ENCODE measurements at regions not wholly inside any gene's neighbourhood (a gene's known extent, or its start where the extent isn't known, plus 50 kb on each side); places are given as distances from the start of the nearest gene placed in this dataset.

- Histone ChIP-seq H3K9me2 (ENCODE audit: insufficient read depth, low read length) (no peaks in the 10 kb centered on the region), H3K27ac (ENCODE audit: low read depth, low read length, poor library complexity, severe bottlenecking) (no peak overlapping the region), H3K4me2 (ENCODE audit: low read length) (no peak overlapping the region), H2AFZ (ENCODE audit: low read length) (no peak overlapping the region), H3K4me1 (ENCODE audit: insufficient read depth, low read length, poor library complexity, severe bottlenecking) (no peaks in the 10 kb centered on the region), H4K20me1 (ENCODE audit: insufficient read depth, low read length) (no peaks in the 10 kb centered on the region), H3K79me2 (ENCODE audit: insufficient read depth, low read depth, low read length) (no peaks in the 10 kb centered on the region), H3K4me3 (ENCODE audit: low read depth, low read length, poor library complexity, severe bottlenecking) (no peak overlapping the region), H3K9me3 (ENCODE audit: low read length) (no peaks in the 10 kb centered on the region), H3K36me3 (ENCODE audit: insufficient read depth, low read length) (no peaks in the 10 kb centered on the region)
- TF ChIP-seq CTCF (conservative IDR thresholded peaks at IDR 0.05; ENCODE audit: low read length) (no peak), EZH2phosphoT487 (IDR thresholded peaks at IDR 0.05; ENCODE audit: borderline replicate concordance, low read depth, low read length) (no peak)
- ChIA-PET POLR2A (interaction anchor here (0.6 kb wide), 1 partner anchor 18 kb away, joined by 3 read pairs; no protein-coding TSS in a partner anchor), CTCF (ENCODE audit: unreplicated experiment) (no interaction called here)
- BruUV-seq (replicated peaks), result no TSS peak
- intact Hi-C loops (cut with micrococcal nuclease; ENCODE audit: unreplicated experiment), result no loop called here
- no peak for DNase-seq (ENCODE audit: low spot score)
Observed at GRCh38 chr11:127490896-127491295, 490.3 kb upstream of the KIRREL3 start.

GRCh38 chr11:127485541-127485940, 485.0 kb upstream of the KIRREL3 start:
- no peaks in the 10 kb centered on the region for H3K36me3 ChIP-seq (ENCODE audit: insufficient read depth, low read length)
- no TSS peak for BruUV-seq (replicated peaks)
- ChIA-PET CTCF (ENCODE audit: unreplicated experiment) (no interaction called here), POLR2A (interaction anchor here (0.6 kb wide), 1 partner anchor 83 kb away, joined by 5 read pairs; no protein-coding TSS in a partner anchor)
- no peaks in the 10 kb centered on the region for H4K20me1 ChIP-seq (ENCODE audit: insufficient read depth, low read length)
- no peaks in the 10 kb centered on the region for H3K9me3 ChIP-seq (ENCODE audit: low read length)
- no peaks in the 10 kb centered on the region for H3K4me1 ChIP-seq (ENCODE audit: insufficient read depth, low read length, poor library complexity, severe bottlenecking)
- H3K27ac ChIP-seq (ENCODE audit: low read depth, low read length, poor library complexity, severe bottlenecking), result no peak overlapping the region
- H3K4me2 ChIP-seq (ENCODE audit: low read length), result no peak overlapping the region
- DNase-seq (ENCODE audit: low spot score), result no peak
- TF ChIP-seq CTCF (conservative IDR thresholded peaks at IDR 0.05; ENCODE audit: low read length) (no peak), EZH2phosphoT487 (IDR thresholded peaks at IDR 0.05; ENCODE audit: borderline replicate concordance, low read depth, low read length) (no peak)
- H2AFZ ChIP-seq (ENCODE audit: low read length), result no peak overlapping the region
- H3K79me2 ChIP-seq (ENCODE audit: insufficient read depth, low read depth, low read length), result no peaks in the 10 kb centered on the region
- H3K9me2 ChIP-seq (ENCODE audit: insufficient read depth, low read length), result no peaks in the 10 kb centered on the region
- intact Hi-C loops (cut with micrococcal nuclease; ENCODE audit: unreplicated experiment), result no loop called here
- no peak overlapping the region for H3K4me3 ChIP-seq (ENCODE audit: low read depth, low read length, poor library complexity, severe bottlenecking)

DNA sequence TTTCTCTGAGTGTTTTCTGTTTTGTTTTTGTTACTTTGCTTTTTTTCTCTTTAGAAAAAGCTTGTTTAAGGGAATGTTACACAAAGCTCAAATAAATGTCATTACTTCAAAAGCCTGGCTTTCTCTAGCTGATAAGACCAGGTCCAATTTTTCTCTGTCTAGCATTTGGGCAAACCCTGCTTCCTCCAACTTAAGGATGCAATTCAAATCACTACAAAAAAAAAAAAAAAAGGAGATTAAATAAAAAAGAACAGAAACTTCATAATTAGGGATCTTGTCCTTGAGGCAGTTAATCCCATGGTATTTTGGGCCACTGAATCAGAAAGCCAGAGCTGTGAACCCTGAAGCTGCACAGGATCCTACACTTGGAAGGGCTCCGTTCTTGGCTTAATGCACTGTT, 480.8 kb upstream of the KIRREL3 start:
- ChIA-PET CTCF (ENCODE audit: unreplicated experiment) (no interaction called here), POLR2A (interaction anchor here (0.9 kb wide), 1 partner anchor 24 kb away, joined by 3 read pairs; no protein-coding TSS in a partner anchor)

More for the DNA sequence above, 480.8 kb upstream of the KIRREL3 start:
- no peaks in the 10 kb centered on the region for H3K4me1 ChIP-seq (ENCODE audit: insufficient read depth, low read length, poor library complexity, severe bottlenecking)
- no peaks in the 10 kb centered on the region for H4K20me1 ChIP-seq (ENCODE audit: insufficient read depth, low read length)
- intact Hi-C loops (cut with micrococcal nuclease; ENCODE audit: unreplicated experiment), result no loop called here
- no TSS peak for BruUV-seq (replicated peaks)
- H3K27ac ChIP-seq (ENCODE audit: low read depth, low read length, poor library complexity, severe bottlenecking), result no peak overlapping the region
- H3K79me2 ChIP-seq (ENCODE audit: insufficient read depth, low read depth, low read length), result no peaks in the 10 kb centered on the region
- H2AFZ ChIP-seq (ENCODE audit: low read length), result no peak overlapping the region
- no peaks in the 10 kb centered on the region for H3K9me2 ChIP-seq (ENCODE audit: insufficient read depth, low read length)
- no peak overlapping the region for H3K4me3 ChIP-seq (ENCODE audit: low read depth, low read length, poor library complexity, severe bottlenecking)
- no peak for TF ChIP-seq CTCF (conservative IDR thresholded peaks at IDR 0.05; ENCODE audit: low read length)
- no peak for TF ChIP-seq EZH2phosphoT487 (IDR thresholded peaks at IDR 0.05; ENCODE audit: borderline replicate concordance, low read depth, low read length)
- DNase-seq (ENCODE audit: low spot score), result no peak
- H3K4me2 ChIP-seq (ENCODE audit: low read length), result no peak overlapping the region
- no peaks in the 10 kb centered on the region for H3K36me3 ChIP-seq (ENCODE audit: insufficient read depth, low read length)
- no peaks in the 10 kb centered on the region for H3K9me3 ChIP-seq (ENCODE audit: low read length)
